Spleen (tissue), 7 donors: ENCODE measurements at regions not wholly inside any gene's neighbourhood (a gene's known extent, or its start where the extent isn't known, plus 50 kb on each side); places are given as distances from the start of the nearest gene placed in this dataset.

ENCODE experiments used
- CTCF ChIP-seq, 11 experiments: fragments of 200-600 bp in 7 of 11; fragments of 450-650 bp in 4 of 11; sonication (generic) in 4 of 11; IDR thresholded peaks in 8 of 11; conservative IDR thresholded peaks in 3 of 11; 1 replicate in 7 of 11; 2 replicates in 4 of 11; pipeline versions ENCODE4 v1.4.0 to v1.8.0; 2016 to 2021; ENCODE audit warnings: antibody characterized with exemption in 11 of 11, inconsistent platforms in 4 of 11, mild to moderate bottlenecking in 1 of 11
- POLR2A ChIP-seq, 3 donors: fragments of 450-650 bp; IDR thresholded peaks; one replicate each; pipeline ENCODE4 v1.5.1; 2017; ENCODE audit warnings: antibody characterized with exemption in 3 of 3, mild to moderate bottlenecking in 1 of 3
- POLR2AphosphoS5 ChIP-seq, 3 donors: sonication (generic); formaldehyde crosslinking; IDR thresholded peaks; one replicate each; pipeline ENCODE4 v1.5.1; 2017; ENCODE audit warnings: antibody characterized with exemption in 3 of 3
- donor health status: DM: no; HTN: no; CAD: no; lungs with moderate emphysema.
- donor health status: DM: no; HTN: no; CAD: no.
- donor health status: DM: no; HTN: no; CAD: no.

GRCh38 chr16:63629272-63629671 lies 1492.6 kb downstream of the CDH11 start:
- TF ChIP-seq CTCF (IDR thresholded peaks at IDR 0.05 in 8 of 11, conservative IDR thresholded peaks at IDR 0.05 in 3 of 11) (no peak), POLR2A (IDR thresholded peaks at IDR 0.05) (no peak), POLR2AphosphoS5 (IDR thresholded peaks at IDR 0.05) (no peak)
